ENCODE measurements at regions not wholly inside any gene's neighbourhood (a gene's known extent, or its start where the extent isn't known, plus 50 kb on each side); places are given as distances from the start of the nearest gene placed in this dataset.

GRCh38 chr10:3273966-3274365, 101.4 kb upstream of the PITRM1 start:
- H3K36me3 ChIP-seq (ENCODE audit: low read depth, missing control alignments), result no peaks in the 10 kb centered on the region

DNA sequence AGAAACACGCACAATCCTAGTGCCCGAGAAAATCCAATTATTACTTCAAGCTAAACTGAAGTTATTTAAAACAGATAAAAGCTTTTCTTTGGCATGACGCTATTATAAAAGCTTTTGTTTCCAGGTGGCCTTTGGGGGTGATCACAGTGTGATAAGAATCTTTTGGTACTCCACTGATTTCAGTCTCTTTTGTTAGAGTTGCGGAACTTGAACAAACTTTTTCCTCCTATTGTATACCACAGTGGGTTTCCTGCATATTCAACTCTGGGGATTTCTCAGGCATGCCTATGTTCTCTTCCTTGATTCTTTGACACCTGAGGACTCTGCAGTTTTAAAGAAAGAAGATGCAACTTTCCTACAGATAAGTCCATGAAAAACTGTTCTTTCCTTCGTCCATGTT, 99.7 kb upstream of the PITRM1 start:
- Histone ChIP-seq H3K4me1 (peaks cover 9% of the 10 kb centered on the region), H3K27ac (no peak overlapping the region), H3K27me3 (no peaks in the 10 kb centered on the region), H3K9me3 (no peaks in the 10 kb centered on the region), H3K36me3 (ENCODE audit: low read depth, missing control alignments) (no peaks in the 10 kb centered on the region), H3K4me3 (no peak overlapping the region)
- no peak for TF ChIP-seq POLR2A (IDR thresholded peaks at IDR 0.05)
- TF ChIP-seq CTCF (IDR thresholded peaks at IDR 0.05), result no peak
- no peak for DNase-seq
- 88 to 89% methylated on average over 5 of the region's 5 CpGs for WGBS, 2 donors
- intact Hi-C loops (cut with DNase I; ENCODE audit: low total_unique reads), result no loop called here

More at GRCh38 chr10:3273966-3274365, 101.4 kb upstream of the PITRM1 start:
- no peak for TF ChIP-seq CTCF (IDR thresholded peaks at IDR 0.05)
- TF ChIP-seq POLR2A (IDR thresholded peaks at IDR 0.05), result no peak
- peaks cover 9% of the 10 kb centered on the region for H3K4me1 ChIP-seq
- no peaks in the 10 kb centered on the region for H3K9me3 ChIP-seq
- H3K4me3 ChIP-seq, result no peak overlapping the region
- WGBS, 2 donors, result 94 to 96% methylated on average over 12 of the region's 12 CpGs
- intact Hi-C loops (cut with DNase I; ENCODE audit: low total_unique reads), result no loop called here
- H3K27ac ChIP-seq, result no peak overlapping the region
- DNase-seq, result no peak
- no peaks in the 10 kb centered on the region for H3K27me3 ChIP-seq

DNA sequence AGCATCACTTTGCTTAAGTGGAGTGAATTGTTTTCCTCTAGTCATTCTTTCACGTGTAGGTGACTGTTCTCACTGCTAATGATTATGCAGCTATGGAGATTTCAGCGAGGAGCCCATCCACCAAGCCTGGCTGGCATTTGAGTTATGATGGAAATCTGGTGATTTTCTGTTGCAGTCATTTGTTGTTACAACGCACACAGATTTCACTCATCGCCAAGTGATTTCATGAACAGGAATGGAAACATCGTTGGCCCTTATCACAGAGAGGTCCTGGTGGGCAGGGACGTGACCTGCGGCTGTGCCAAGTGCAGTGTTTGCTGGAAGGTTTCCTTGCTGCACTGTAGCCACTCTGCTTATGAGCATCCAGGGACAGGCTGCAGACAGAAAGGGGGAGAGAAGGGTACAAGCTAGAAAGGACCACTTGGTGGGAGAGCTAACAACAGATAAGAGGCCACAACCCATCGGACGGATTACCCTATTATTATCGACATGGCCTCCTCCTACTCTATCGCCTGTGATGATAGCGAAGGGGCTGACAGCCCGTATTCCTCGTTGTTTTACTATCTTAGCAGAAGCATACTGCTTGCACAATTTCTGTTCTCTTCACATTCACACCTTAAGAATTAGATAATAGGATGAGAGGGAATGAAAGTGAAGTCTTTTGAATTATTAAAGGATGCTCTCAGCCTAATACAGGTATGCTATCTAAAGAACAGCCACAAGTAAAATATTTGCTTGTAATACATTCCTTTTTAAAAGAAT, 99.0 kb upstream of the PITRM1 start:
- peaks cover 9% of the 10 kb centered on the region for H3K4me1 ChIP-seq
- intact Hi-C loops (cut with DNase I; ENCODE audit: low total_unique reads), result no loop called here
- no peak for TF ChIP-seq CTCF (IDR thresholded peaks at IDR 0.05)
- no peak for TF ChIP-seq POLR2A (IDR thresholded peaks at IDR 0.05)
- H3K27ac ChIP-seq, result no peak overlapping the region
- H3K27me3 ChIP-seq, result no peaks in the 10 kb centered on the region
- no peaks in the 10 kb centered on the region for H3K9me3 ChIP-seq
- DNase-seq, result peak; percentile 83
- H3K4me3 ChIP-seq, result no peak overlapping the region
- WGBS, 2 donors, result 57 to 72% methylated on average over 11 to 14 of the region's 14 CpGs
- H3K36me3 ChIP-seq (ENCODE audit: low read depth, missing control alignments), result no peaks in the 10 kb centered on the region

- no peaks in the 10 kb centered on the region for H3K9me3 ChIP-seq
- H3K4me1 ChIP-seq, result peaks cover 9% of the 10 kb centered on the region
- H3K36me3 ChIP-seq (ENCODE audit: low read depth, missing control alignments), result no peaks in the 10 kb centered on the region
- intact Hi-C loops (cut with DNase I; ENCODE audit: low total_unique reads), result no loop called here
- no peak overlapping the region for H3K27ac ChIP-seq
- no peak overlapping the region for H3K4me3 ChIP-seq
- TF ChIP-seq CTCF (IDR thresholded peaks at IDR 0.05), result no peak
- no peak for TF ChIP-seq POLR2A (IDR thresholded peaks at IDR 0.05)
- no peak for DNase-seq
- no peaks in the 10 kb centered on the region for H3K27me3 ChIP-seq
- 61 to 67% methylated on average over 18 of the region's 18 CpGs for WGBS, 2 donors
These were observed 98.2 kb upstream of the PITRM1 start for GRCh38 chr10:3270577-3271316.
